ENCODE measurements at regions not wholly inside any gene's neighbourhood (a gene's known extent, or its start where the extent isn't known, plus 50 kb on each side); places are given as distances from the start of the nearest gene placed in this dataset.

GRCh38 chr1:196034080-196034706 lies 574.0 kb downstream of the KCNT2 start:
- no peak for TF ChIP-seq POLR2A (IDR thresholded peaks at IDR 0.05)
- no peak for TF ChIP-seq CTCF (IDR thresholded peaks at IDR 0.05)
- TF ChIP-seq EP300 (IDR thresholded peaks at IDR 0.05), result no peak
- TF ChIP-seq POLR2AphosphoS5 (IDR thresholded peaks at IDR 0.05), result no peak
